H9 (cell line): ENCODE measurements at regions not wholly inside any gene's neighbourhood (a gene's known extent, or its start where the extent isn't known, plus 50 kb on each side); places are given as distances from the start of the nearest gene placed in this dataset.

Source experiments
- DNase-seq: peaks from one replicate; pipeline ENCODE4 v3.0.0-alpha.2; 2017
- H2AFZ ChIP-seq: one replicate; pipeline ENCODE4 v1.6.1; 2013; ENCODE audit warnings: mild to moderate bottlenecking, low read length, control low read depth, moderate library complexity
- H2AK5ac ChIP-seq: 2 replicates; pipeline ENCODE4 v1.6.1; 2013; ENCODE audit warnings: low read length, control low read depth, mixed read lengths; ENCODE audit not compliant: insufficient read length
- H2BK120ac ChIP-seq: one replicate; pipeline ENCODE4 v1.6.1; 2013; ENCODE audit warnings: low read depth, mild to moderate bottlenecking, low read length, control low read depth, inconsistent platforms; ENCODE audit not compliant: poor library complexity, severe bottlenecking
- H2BK12ac ChIP-seq: 2 replicates; pipeline ENCODE4 v1.6.1; 2013; ENCODE audit warnings: low read length, control low read depth, mixed read lengths, low read depth; ENCODE audit not compliant: insufficient read length
- H2BK15ac ChIP-seq: 2 replicates; pipeline ENCODE4 v1.6.1; 2013; ENCODE audit warnings: low read depth, low read length, control low read depth
- H2BK20ac ChIP-seq: one replicate; pipeline ENCODE4 v1.6.1; 2013; ENCODE audit warnings: low read depth, mild to moderate bottlenecking, low read length, control low read depth, inconsistent platforms; ENCODE audit not compliant: poor library complexity, severe bottlenecking
- H2BK5ac ChIP-seq: 2 replicates; pipeline ENCODE4 v1.6.1; 2013; ENCODE audit warnings: low read length, control low read depth, mixed read lengths; ENCODE audit not compliant: insufficient read length
- H3K14ac ChIP-seq: 2 replicates; pipeline ENCODE4 v1.6.1; 2013; ENCODE audit warnings: low read length, control low read depth; ENCODE audit not compliant: insufficient read depth
- H3K18ac ChIP-seq: 2 replicates; pipeline ENCODE4 v1.6.1; 2013; ENCODE audit warnings: low read depth, mild to moderate bottlenecking, mixed read lengths, low read length, control low read depth; ENCODE audit not compliant: insufficient read length
- H3K23ac ChIP-seq: 2 replicates; pipeline ENCODE4 v1.6.1; 2013; ENCODE audit warnings: low read length, control low read depth, mixed read lengths, low read depth; ENCODE audit not compliant: insufficient read length
- H3K23me2 ChIP-seq: 2 replicates; pipeline ENCODE4 v1.6.1; 2013; ENCODE audit warnings: low read depth, mild to moderate bottlenecking, mixed read lengths, low read length, control low read depth; ENCODE audit not compliant: insufficient read length, poor library complexity, severe bottlenecking
- H3K27ac ChIP-seq: 2 replicates; pipeline ENCODE4 v1.5.1; 2013; ENCODE audit warnings: low read length, control low read depth, mixed read lengths, low read depth; ENCODE audit not compliant: insufficient read length
- H3K27me3 ChIP-seq: 2 replicates; pipeline ENCODE4 v1.6.1; 2013; ENCODE audit warnings: low read length, control low read depth, inconsistent platforms; ENCODE audit not compliant: insufficient read depth
- H3K4ac ChIP-seq: 2 replicates; pipeline ENCODE4 v1.6.1; 2013; ENCODE audit warnings: low read depth, mild to moderate bottlenecking, control low read depth, inconsistent platforms, low read length, moderate library complexity
- H3K4me1 ChIP-seq: 2 replicates; pipeline ENCODE4 v1.6.1; 2013; ENCODE audit warnings: low read length, control low read depth, inconsistent platforms; ENCODE audit not compliant: insufficient read depth
- H3K4me2 ChIP-seq: 2 replicates; pipeline ENCODE4 v1.6.1; 2013; ENCODE audit warnings: low read length, control low read depth, mixed read lengths; ENCODE audit not compliant: insufficient read length, insufficient read depth
- H3K56ac ChIP-seq: 2 replicates; pipeline ENCODE4 v1.6.1; 2013; ENCODE audit warnings: low read depth, mild to moderate bottlenecking, mixed read lengths, low read length, control low read depth; ENCODE audit not compliant: insufficient read length
- H3K79me1 ChIP-seq: 2 replicates; pipeline ENCODE4 v1.6.1; 2013; ENCODE audit warnings: low read depth, mild to moderate bottlenecking, moderate library complexity, low read length, control low read depth, inconsistent platforms; ENCODE audit not compliant: insufficient read depth, poor library complexity, severe bottlenecking
- H3K79me2 ChIP-seq: 2 replicates; pipeline ENCODE4 v1.6.1; 2013; ENCODE audit warnings: low read length, control low read depth, inconsistent platforms; ENCODE audit not compliant: insufficient read depth
- H3K9ac ChIP-seq: 2 replicates; pipeline ENCODE4 v1.6.1; 2013; ENCODE audit warnings: low read length, control low read depth, mixed read lengths; ENCODE audit not compliant: insufficient read length; ENCODE audit errors: extremely low read depth
- H3K9me3 ChIP-seq: one replicate; pipeline ENCODE4 v1.6.1; 2013; ENCODE audit warnings: low read depth, low read length, inconsistent platforms; ENCODE audit not compliant: control insufficient read depth
- H3T11ph ChIP-seq: one replicate; pipeline ENCODE4 v1.6.1; 2013; ENCODE audit warnings: mild to moderate bottlenecking, low read length, control low read depth, inconsistent platforms
- H4K20me1 ChIP-seq: one replicate; pipeline ENCODE4 v1.6.1; 2013; ENCODE audit not compliant: control insufficient read depth, insufficient read length, insufficient read depth
- H4K5ac ChIP-seq: 2 replicates; pipeline ENCODE4 v1.6.1; 2013; ENCODE audit warnings: low read depth, mild to moderate bottlenecking, mixed read lengths, low read length, control low read depth; ENCODE audit not compliant: insufficient read length
- H4K8ac ChIP-seq: replicated peaks from 2 replicates; pipeline ENCODE4 v1.6.1; 2013; ENCODE audit warnings: low read length, control low read depth, mixed read lengths, low read depth; ENCODE audit not compliant: insufficient read length
- H4K91ac ChIP-seq: 2 replicates; pipeline ENCODE4 v1.6.1; 2013; ENCODE audit warnings: low read depth, mild to moderate bottlenecking, moderate library complexity, mixed read lengths, low read length, control low read depth; ENCODE audit not compliant: insufficient read length
- H3K27ac Mint-ChIP-seq, 3 experiments: 2 replicates in 2 of 3; 3 replicates in 1 of 3; pipeline ENCODE4 v1.8.0; 2020 to 2021; ENCODE audit warnings: mixed read lengths in 3 of 3, mild to moderate bottlenecking in 1 of 3, moderate library complexity in 1 of 3
- H3K27me3 Mint-ChIP-seq: 2 replicates; pipeline ENCODE4 v1.8.0; 2021; ENCODE audit warnings: low read depth, mild to moderate bottlenecking, moderate library complexity, mixed read lengths
- H3K36me3 Mint-ChIP-seq, 3 experiments: 2 replicates in 2 of 3; 3 replicates in 1 of 3; pipeline ENCODE4 v1.8.0; 2020 to 2021; ENCODE audit warnings: low read depth in 3 of 3, mixed read lengths in 3 of 3; ENCODE audit not compliant: insufficient read depth in 1 of 3
- H3K4me1 Mint-ChIP-seq, 2 experiments: 2 replicates each; pipeline ENCODE4 v1.8.0; 2020; ENCODE audit warnings: mixed read lengths in 2 of 2
- H3K4me3 Mint-ChIP-seq, 2 experiments: 2 replicates in 1 of 2; 3 replicates in 1 of 2; pipeline ENCODE4 v1.8.0; 2020 to 2021; ENCODE audit warnings: mild to moderate bottlenecking in 2 of 2, mixed read lengths in 2 of 2, moderate library complexity in 1 of 2
- H3K9me3 Mint-ChIP-seq, 2 experiments: 2 replicates in 1 of 2; 3 replicates in 1 of 2; pipeline ENCODE4 v1.8.0; 2020; ENCODE audit warnings: mild to moderate bottlenecking in 2 of 2, mixed read lengths in 2 of 2, moderate library complexity in 1 of 2
- WGBS: extraction: QIAGEN DNeasy Blood & Tissue Kit; methylation state at CpG from one replicate; pipeline ENCODE4 v1.1.7; 2013; ENCODE audit warnings: missing lambda C conversion rate, low lambda C conversion rate, mixed read lengths; ENCODE audit not compliant: insufficient read length; ENCODE audit errors: extremely low coverage; 5-methylcytosine and 5-hydroxymethylcytosine counted together
- TF ChIP-seq, protein P1 (sequence below): fragments of 200-600 bp; sonication (generic); conservative IDR thresholded peaks from 3 replicates; pipeline ENCODE4 v1.8.0; 2021; ENCODE audit warnings: antibody characterized with exemption, mild to moderate bottlenecking

DNA sequence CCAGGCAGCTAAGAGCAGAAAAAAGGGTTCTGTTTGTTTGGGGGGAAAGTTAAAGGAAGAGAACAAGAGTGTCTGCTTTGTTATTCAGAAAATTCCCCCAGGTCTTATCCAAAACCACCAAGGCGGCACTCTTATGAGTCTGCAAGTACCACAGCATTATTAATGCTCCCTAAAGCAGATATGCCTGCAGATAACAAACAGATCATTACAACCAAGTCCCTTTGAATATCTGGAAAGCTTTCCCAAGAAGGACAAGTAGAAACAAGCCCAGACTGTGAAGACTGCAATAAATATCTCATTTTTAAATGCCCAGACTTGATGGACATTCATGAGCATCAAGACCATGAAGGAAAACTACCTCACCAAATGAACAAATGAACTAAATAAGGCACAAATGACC lies 278.6 kb upstream of the TMEFF2 start:
- H2AFZ ChIP-seq: no peak overlapping the region
- no peaks in the 10 kb centered on the region; a peak in 1 of 5 replicates for H3K9me3 Mint-ChIP-seq
- WGBS: no CpG with 5 or more reads among the region's 1 CpG

More for the DNA sequence above, 278.6 kb upstream of the TMEFF2 start:
- H2BK5ac ChIP-seq: no peak overlapping the region
- H3K27me3 ChIP-seq: no peaks in the 10 kb centered on the region
- H4K91ac ChIP-seq: no peak overlapping the region
- H3T11ph ChIP-seq: no peak overlapping the region
- no peaks in the 10 kb centered on the region for H3K36me3 Mint-ChIP-seq
- no peak overlapping the region for H3K4me2 ChIP-seq
- H3K14ac ChIP-seq: no peak overlapping the region
- H4K8ac ChIP-seq: no peak overlapping the region
- no peak overlapping the region for H2BK12ac ChIP-seq
- H3K27ac Mint-ChIP-seq: no peak overlapping the region; a peak in 1 of 7 replicates
- H3K23ac ChIP-seq: no peak overlapping the region
- H3K4me1 ChIP-seq: no peaks in the 10 kb centered on the region
- H3K4ac ChIP-seq: no peak overlapping the region
- no peaks in the 10 kb centered on the region for H3K79me1 ChIP-seq
- no peaks in the 10 kb centered on the region for H3K4me1 Mint-ChIP-seq
- TF ChIP-seq, protein P1, sequence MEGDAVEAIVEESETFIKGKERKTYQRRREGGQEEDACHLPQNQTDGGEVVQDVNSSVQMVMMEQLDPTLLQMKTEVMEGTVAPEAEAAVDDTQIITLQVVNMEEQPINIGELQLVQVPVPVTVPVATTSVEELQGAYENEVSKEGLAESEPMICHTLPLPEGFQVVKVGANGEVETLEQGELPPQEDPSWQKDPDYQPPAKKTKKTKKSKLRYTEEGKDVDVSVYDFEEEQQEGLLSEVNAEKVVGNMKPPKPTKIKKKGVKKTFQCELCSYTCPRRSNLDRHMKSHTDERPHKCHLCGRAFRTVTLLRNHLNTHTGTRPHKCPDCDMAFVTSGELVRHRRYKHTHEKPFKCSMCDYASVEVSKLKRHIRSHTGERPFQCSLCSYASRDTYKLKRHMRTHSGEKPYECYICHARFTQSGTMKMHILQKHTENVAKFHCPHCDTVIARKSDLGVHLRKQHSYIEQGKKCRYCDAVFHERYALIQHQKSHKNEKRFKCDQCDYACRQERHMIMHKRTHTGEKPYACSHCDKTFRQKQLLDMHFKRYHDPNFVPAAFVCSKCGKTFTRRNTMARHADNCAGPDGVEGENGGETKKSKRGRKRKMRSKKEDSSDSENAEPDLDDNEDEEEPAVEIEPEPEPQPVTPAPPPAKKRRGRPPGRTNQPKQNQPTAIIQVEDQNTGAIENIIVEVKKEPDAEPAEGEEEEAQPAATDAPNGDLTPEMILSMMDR: no peak
- H2BK15ac ChIP-seq: no peak overlapping the region
- H2AK5ac ChIP-seq: no peak overlapping the region
- no peak for DNase-seq
- H4K5ac ChIP-seq: no peak overlapping the region
- no peak overlapping the region for H3K4me3 Mint-ChIP-seq
- H3K23me2 ChIP-seq: no peaks in the 10 kb centered on the region
- no peaks in the 10 kb centered on the region for H3K79me2 ChIP-seq
- H3K27me3 Mint-ChIP-seq: no peaks in the 10 kb centered on the region
- no peak overlapping the region for H3K9ac ChIP-seq
- no peak overlapping the region for H3K18ac ChIP-seq
- no peak overlapping the region for H2BK20ac ChIP-seq
- no peak overlapping the region for H2BK120ac ChIP-seq
- H3K27ac ChIP-seq: no peak overlapping the region
- no peaks in the 10 kb centered on the region for H4K20me1 ChIP-seq
- no peak overlapping the region for H3K56ac ChIP-seq
- H3K9me3 ChIP-seq: no peaks in the 10 kb centered on the region
